Neural cell (in vitro differentiated cells): ENCODE measurements at regions not wholly inside any gene's neighbourhood (a gene's known extent, or its start where the extent isn't known, plus 50 kb on each side); places are given as distances from the start of the nearest gene placed in this dataset.

Experiments used
- H2AFZ ChIP-seq: fragments of 200-600, 300-800 bp; sonication (generic), shearing (Covaris generic); 2 replicates; pipeline ENCODE4 v1.6.0; 2014; ENCODE audit warnings: low read depth, mild to moderate bottlenecking, antibody characterized with exemption, low read length, moderate library complexity
- H3F3A ChIP-seq: fragments of 200-600 bp; shearing (Covaris generic); 2 replicates; pipeline ENCODE4 v1.6.1; 2016; ENCODE audit warnings: mild to moderate bottlenecking, moderate library complexity, mixed read lengths, antibody characterized with exemption, low read length; ENCODE audit not compliant: insufficient read depth, poor library complexity, severe bottlenecking
- H3K27ac ChIP-seq: fragments of 200-600, 300-800 bp; sonication (generic), shearing (Covaris generic); 2 replicates; pipeline ENCODE4 v1.5.1; 2014; ENCODE audit warnings: mild to moderate bottlenecking, low read length, moderate library complexity
- H3K27me3 ChIP-seq: fragments of 300-800, 200-600 bp; sonication (generic), shearing (Covaris generic); 2 replicates; pipeline ENCODE4 v1.6.0; 2014; ENCODE audit warnings: mild to moderate bottlenecking, low read depth, low read length, moderate library complexity; ENCODE audit not compliant: insufficient read depth
- H3K36me3 ChIP-seq: fragments of 300-800, 200-600 bp; sonication (generic), shearing (Covaris generic); 2 replicates; pipeline ENCODE4 v1.5.1; 2014; ENCODE audit warnings: mild to moderate bottlenecking, antibody characterized with exemption, low read length, moderate library complexity; ENCODE audit not compliant: insufficient read depth
- H3K4me2 ChIP-seq: fragments of 300-800, 200-600 bp; sonication (generic), shearing (Covaris generic); 2 replicates; pipeline ENCODE4 v1.6.0; 2014; ENCODE audit warnings: mild to moderate bottlenecking, low read length
- H3K4me3 ChIP-seq: fragments of 300-800, 200-600 bp; sonication (generic), shearing (Covaris generic); 2 replicates; pipeline ENCODE4 v1.5.1; 2014; ENCODE audit warnings: mild to moderate bottlenecking, low read length, moderate library complexity
- H3K79me2 ChIP-seq: fragments of 200-600 bp; shearing (Covaris generic); replicated peaks from 2 replicates; pipeline ENCODE4 v1.6.0; 2014; ENCODE audit warnings: mild to moderate bottlenecking, low read length, moderate library complexity; ENCODE audit not compliant: insufficient read depth
- H3K9ac ChIP-seq: fragments of 300-800, 200-600 bp; sonication (generic), shearing (Covaris generic); 2 replicates; pipeline ENCODE4 v1.6.1; 2016; ENCODE audit warnings: mild to moderate bottlenecking, low read length, mixed read lengths
- H3K9me2 ChIP-seq: fragments of 200-600 bp; shearing (Covaris generic); 2 replicates; pipeline ENCODE4 v1.6.1; 2016; ENCODE audit warnings: mild to moderate bottlenecking, low read length, mixed read lengths; ENCODE audit not compliant: insufficient read depth
- H3K9me3 ChIP-seq: fragments of 200-600, 300-800 bp; sonication (generic), shearing (Covaris generic); 2 replicates; pipeline ENCODE4 v1.6.1; 2016; ENCODE audit warnings: mild to moderate bottlenecking, mixed run types, low read length, moderate library complexity, mixed read lengths
- H4K20me1 ChIP-seq: fragments of 200-600 bp; shearing (Covaris generic); 2 replicates; pipeline ENCODE4 v1.6.1; 2016; ENCODE audit warnings: mild to moderate bottlenecking, mixed run types; ENCODE audit not compliant: insufficient read depth
- CTCF ChIP-seq: fragments of 450-650 bp; IDR thresholded peaks from 2 replicates; pipeline ENCODE4 v1.5.1; 2014; ENCODE audit warnings: antibody characterized with exemption, mild to moderate bottlenecking, moderate library complexity; ENCODE audit not compliant: poor library complexity, severe bottlenecking
- EP300 ChIP-seq: fragments of 450-650 bp; conservative IDR thresholded peaks from 2 replicates; pipeline ENCODE4 v1.6.1; 2014; ENCODE audit warnings: antibody characterized with exemption, mild to moderate bottlenecking, moderate library complexity; ENCODE audit not compliant: poor library complexity, severe bottlenecking
- EZH2 ChIP-seq: fragments of 200-600, 300-800 bp; shearing (Covaris generic), sonication (generic); IDR thresholded peaks from 2 replicates; pipeline ENCODE4 v1.6.1; 2014; ENCODE audit warnings: antibody characterized with exemption, low read length, borderline replicate concordance, mild to moderate bottlenecking; ENCODE audit not compliant: insufficient read depth, poor library complexity, severe bottlenecking
- MXI1 ChIP-seq: fragments of 450-650 bp; conservative IDR thresholded peaks from 2 replicates; pipeline ENCODE4 v1.6.1; 2014; ENCODE audit warnings: antibody characterized with exemption, mild to moderate bottlenecking; ENCODE audit not compliant: poor library complexity, severe bottlenecking
- POLR2AphosphoS5 ChIP-seq: IDR thresholded peaks from 2 replicates; pipeline ENCODE4 v1.6.1; 2012
- RAD21 ChIP-seq: fragments of 450-650 bp; conservative IDR thresholded peaks from 2 replicates; pipeline ENCODE4 v1.6.1; 2014; ENCODE audit warnings: antibody characterized with exemption, mild to moderate bottlenecking, moderate library complexity
- REST ChIP-seq: IDR thresholded peaks from 2 replicates; pipeline ENCODE4 v1.6.1; 2012; ENCODE audit warnings: borderline replicate concordance
- SMC3 ChIP-seq: fragments of 450-650 bp; conservative IDR thresholded peaks from 2 replicates; pipeline ENCODE4 v1.6.1; 2014; ENCODE audit warnings: antibody characterized with exemption, mild to moderate bottlenecking, moderate library complexity; ENCODE audit not compliant: poor library complexity
- TAF1 ChIP-seq: IDR thresholded peaks from 2 replicates; pipeline ENCODE4 v1.6.1; 2012; ENCODE audit warnings: low read depth

DNA sequence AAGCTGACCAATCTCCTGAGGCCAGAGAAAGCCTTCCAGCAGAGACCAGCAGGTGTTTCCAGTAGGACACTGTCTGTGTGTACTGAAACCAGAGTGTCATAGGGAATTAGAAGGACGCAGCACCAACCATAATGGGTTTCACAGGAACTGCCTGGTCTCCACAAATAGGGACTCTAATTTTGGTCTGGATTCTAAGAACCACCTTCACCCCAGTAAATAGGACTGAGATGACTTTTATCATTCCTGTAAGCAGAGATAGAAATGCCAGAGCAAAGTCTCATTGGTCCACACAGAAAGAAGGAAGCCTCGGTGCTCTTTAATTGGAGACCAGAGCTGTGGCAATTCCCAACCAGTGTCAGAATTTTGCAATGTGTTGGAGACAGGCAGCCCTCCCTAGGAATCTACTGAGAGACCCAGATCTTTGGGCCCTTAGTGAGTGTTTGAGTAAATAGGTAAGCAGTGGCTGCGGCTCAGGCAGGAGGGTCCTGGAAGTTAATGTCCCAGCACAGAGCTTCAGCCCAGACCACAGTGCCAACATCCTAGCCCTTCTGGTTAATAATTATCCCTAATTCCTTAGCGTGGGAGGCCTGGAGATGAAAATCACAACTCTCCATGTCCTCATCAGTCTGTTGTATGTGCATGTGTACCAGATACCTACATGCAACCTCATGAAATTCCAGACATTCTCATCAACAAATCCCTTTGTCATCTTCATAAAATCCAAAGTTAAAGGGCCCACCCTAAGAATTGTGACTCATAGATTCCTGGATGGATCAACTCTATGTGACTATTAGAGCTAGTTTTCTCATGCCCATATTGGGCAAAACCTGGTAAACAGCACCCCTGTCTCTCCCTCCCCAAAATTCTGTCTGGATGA is 81.2 kb downstream of the UNC5CL start:
- TF ChIP-seq TAF1 (no peak), SMC3 (no peak), EZH2 (no peak), RAD21 (no peak), POLR2AphosphoS5 (no peak), REST (no peak), MXI1 (no peak)
- no peaks in the 10 kb centered on the region for H3K36me3 ChIP-seq
- H3K79me2 ChIP-seq, result no peaks in the 10 kb centered on the region
- H4K20me1 ChIP-seq, result no peaks in the 10 kb centered on the region
- H3K4me3 ChIP-seq, result no peak overlapping the region
- H3K9me3 ChIP-seq, result no peaks in the 10 kb centered on the region
- no peak overlapping the region for H3K4me2 ChIP-seq
- H3K27me3 ChIP-seq, result no peaks in the 10 kb centered on the region
- no peak overlapping the region for H2AFZ ChIP-seq
- H3K9me2 ChIP-seq, result no peaks in the 10 kb centered on the region
- no peak overlapping the region for H3K27ac ChIP-seq
- no peaks in the 10 kb centered on the region for H3F3A ChIP-seq
- H3K9ac ChIP-seq, result no peak overlapping the region

- no peaks in the 10 kb centered on the region for H3F3A ChIP-seq
- H4K20me1 ChIP-seq, result no peaks in the 10 kb centered on the region
- H3K4me2 ChIP-seq, result no peak overlapping the region
- no peaks in the 10 kb centered on the region for H3K9me2 ChIP-seq
- H3K9me3 ChIP-seq, result no peaks in the 10 kb centered on the region
- H3K36me3 ChIP-seq, result no peaks in the 10 kb centered on the region
- no peaks in the 10 kb centered on the region for H3K79me2 ChIP-seq
- no peak overlapping the region for H3K27ac ChIP-seq
- no peak overlapping the region for H3K4me3 ChIP-seq
- H2AFZ ChIP-seq, result no peak overlapping the region
- no peaks in the 10 kb centered on the region for H3K27me3 ChIP-seq
- H3K9ac ChIP-seq, result no peak overlapping the region
- TF ChIP-seq REST (no peak), RAD21 (no peak), CTCF (no peak), POLR2AphosphoS5 (no peak), EZH2 (no peak), EP300 (no peak), SMC3 (no peak), TAF1 (no peak), MXI1 (no peak)
Observed at GRCh38 chr6:40956936-40957335, 82.1 kb downstream of the UNC5CL start.
